ENCODE measurements at regions not wholly inside any gene's neighbourhood (a gene's known extent, or its start where the extent isn't known, plus 50 kb on each side); places are given as distances from the start of the nearest gene placed in this dataset.

- TF ChIP-seq, protein P1, sequence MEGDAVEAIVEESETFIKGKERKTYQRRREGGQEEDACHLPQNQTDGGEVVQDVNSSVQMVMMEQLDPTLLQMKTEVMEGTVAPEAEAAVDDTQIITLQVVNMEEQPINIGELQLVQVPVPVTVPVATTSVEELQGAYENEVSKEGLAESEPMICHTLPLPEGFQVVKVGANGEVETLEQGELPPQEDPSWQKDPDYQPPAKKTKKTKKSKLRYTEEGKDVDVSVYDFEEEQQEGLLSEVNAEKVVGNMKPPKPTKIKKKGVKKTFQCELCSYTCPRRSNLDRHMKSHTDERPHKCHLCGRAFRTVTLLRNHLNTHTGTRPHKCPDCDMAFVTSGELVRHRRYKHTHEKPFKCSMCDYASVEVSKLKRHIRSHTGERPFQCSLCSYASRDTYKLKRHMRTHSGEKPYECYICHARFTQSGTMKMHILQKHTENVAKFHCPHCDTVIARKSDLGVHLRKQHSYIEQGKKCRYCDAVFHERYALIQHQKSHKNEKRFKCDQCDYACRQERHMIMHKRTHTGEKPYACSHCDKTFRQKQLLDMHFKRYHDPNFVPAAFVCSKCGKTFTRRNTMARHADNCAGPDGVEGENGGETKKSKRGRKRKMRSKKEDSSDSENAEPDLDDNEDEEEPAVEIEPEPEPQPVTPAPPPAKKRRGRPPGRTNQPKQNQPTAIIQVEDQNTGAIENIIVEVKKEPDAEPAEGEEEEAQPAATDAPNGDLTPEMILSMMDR (conservative IDR thresholded peaks at IDR 0.05; ENCODE audit: low read depth, low read length): no peak
- TF ChIP-seq EZH2 (IDR thresholded peaks at IDR 0.05; ENCODE audit: low read length, unreplicated experiment): no peak
Measured at GRCh38 chr13:108528303-108528702, 101.1 kb upstream of the MYO16 start.
